ENCODE measurements at regions not wholly inside any gene's neighbourhood (a gene's known extent, or its start where the extent isn't known, plus 50 kb on each side); places are given as distances from the start of the nearest gene placed in this dataset.

GRCh38 chr1:101325144-101325543, 88.3 kb downstream of the S1PR1 start:
- Histone ChIP-seq H3K4me1 (peaks cover 27% of the 10 kb centered on the region), H3K9me3 (ENCODE audit: low read depth) (no peaks in the 10 kb centered on the region), H2AFZ (replicated peaks) (no peak overlapping the region), H3K36me3 (no peaks in the 10 kb centered on the region), H3K9ac (no peak overlapping the region), H3F3A (ENCODE audit: low read depth) (no peaks in the 10 kb centered on the region), H3K27me3 (no peaks in the 10 kb centered on the region), H3K79me2 (ENCODE audit: low read depth) (no peaks in the 10 kb centered on the region), H3K4me3 (no peak overlapping the region), H3K4me2 (peak overlapping the region; percentile 49), H3K27ac (no peak overlapping the region), H4K20me1 (ENCODE audit: low read depth) (no peaks in the 10 kb centered on the region)
- peaks cover 28% of the 10 kb centered on the region for H3K4me1 Mint-ChIP-seq
- H3K9me3 Mint-ChIP-seq: peaks cover 5% of the 10 kb centered on the region
- H3K4me3 Mint-ChIP-seq: no peak overlapping the region
- H3K27ac Mint-ChIP-seq: no peak overlapping the region
- DNase-seq (ENCODE audit: low spot score): no peak
- H3K27me3 Mint-ChIP-seq (ENCODE audit: insufficient read depth, low read depth): peaks cover 4% of the 10 kb centered on the region
- TF ChIP-seq CTCF (IDR thresholded peaks at IDR 0.05) (no peak), EZH2 (IDR thresholded peaks at IDR 0.05) (no peak), EZH2phosphoT487 (IDR thresholded peaks at IDR 0.05) (no peak)
- peaks cover 3% of the 10 kb centered on the region for H3K36me3 Mint-ChIP-seq

GRCh38 chr1:101330427-101331130, 93.8 kb downstream of the S1PR1 start:
- Histone ChIP-seq H3K4me3 (no peak overlapping the region), H3K27me3 (no peaks in the 10 kb centered on the region), H3K27ac (no peak overlapping the region), H3K36me3 (no peaks in the 10 kb centered on the region), H3K9me3 (ENCODE audit: low read depth) (no peaks in the 10 kb centered on the region), H4K20me1 (ENCODE audit: low read depth) (no peaks in the 10 kb centered on the region), H3K9ac (no peak overlapping the region), H2AFZ (replicated peaks) (no peak overlapping the region), H3K79me2 (ENCODE audit: low read depth) (no peaks in the 10 kb centered on the region), H3K4me2 (no peak overlapping the region), H3F3A (ENCODE audit: low read depth) (no peaks in the 10 kb centered on the region), H3K4me1 (peaks cover 4% of the 10 kb centered on the region)
- Mint-ChIP-seq H3K27me3 (ENCODE audit: insufficient read depth, low read depth) (no peaks in the 10 kb centered on the region), H3K36me3 (peaks cover 7% of the 10 kb centered on the region), H3K27ac (no peak overlapping the region), H3K4me3 (no peak overlapping the region), H3K9me3 (peaks cover 17% of the 10 kb centered on the region), H3K4me1 (peaks cover 3% of the 10 kb centered on the region)
- DNase-seq (ENCODE audit: low spot score): no peak
- TF ChIP-seq EZH2 (IDR thresholded peaks at IDR 0.05) (no peak), CTCF (IDR thresholded peaks at IDR 0.05) (no peak), EZH2phosphoT487 (IDR thresholded peaks at IDR 0.05) (no peak)

- no peaks in the 10 kb centered on the region for H3K27me3 ChIP-seq
- H3F3A ChIP-seq (ENCODE audit: low read depth): no peaks in the 10 kb centered on the region
- no peak overlapping the region for H3K9ac ChIP-seq
- H3K4me1 ChIP-seq: no peaks in the 10 kb centered on the region
- TF ChIP-seq EZH2 (IDR thresholded peaks at IDR 0.05) (no peak), EZH2phosphoT487 (IDR thresholded peaks at IDR 0.05) (no peak), CTCF (IDR thresholded peaks at IDR 0.05) (no peak)
- Mint-ChIP-seq H3K4me1 (no peaks in the 10 kb centered on the region), H3K9me3 (peaks cover 20% of the 10 kb centered on the region), H3K27me3 (ENCODE audit: insufficient read depth, low read depth) (no peaks in the 10 kb centered on the region), H3K27ac (no peak overlapping the region), H3K36me3 (peaks cover 7% of the 10 kb centered on the region), H3K4me3 (no peak overlapping the region)
- H3K4me3 ChIP-seq: no peak overlapping the region
- H4K20me1 ChIP-seq (ENCODE audit: low read depth): no peaks in the 10 kb centered on the region
- H3K27ac ChIP-seq: no peak overlapping the region
- H3K4me2 ChIP-seq: no peak overlapping the region
- H2AFZ ChIP-seq (replicated peaks): no peak overlapping the region
- no peaks in the 10 kb centered on the region for H3K36me3 ChIP-seq
- DNase-seq (ENCODE audit: low spot score): no peak
- H3K9me3 ChIP-seq (ENCODE audit: low read depth): no peaks in the 10 kb centered on the region
- no peaks in the 10 kb centered on the region for H3K79me2 ChIP-seq (ENCODE audit: low read depth)
Measured at GRCh38 chr1:101331794-101332193, 95.0 kb downstream of the S1PR1 start.

Data from neural progenitor cell (in vitro differentiated cells).